Pancreas (tissue), 10 donors: ENCODE measurements at regions not wholly inside any gene's neighbourhood (a gene's known extent, or its start where the extent isn't known, plus 50 kb on each side); places are given as distances from the start of the nearest gene placed in this dataset.

Source experiments
- ATAC-seq, 4 donors: fragments of 200-7000 bp; cut with Tn5 transposase; one replicate each; pipeline versions ENCODE4 v1.8.0 to v1.9.1; 2020; ENCODE audit warnings: mild to moderate bottlenecking in 4 of 4, moderate library complexity in 4 of 4
- DNase-seq, 6 donors: peaks; one replicate each; pipeline ENCODE4 v3.0.0-alpha.2; 2020
- FAIRE-seq: peaks from 2 replicates; lab custom pipeline; 2012; peaks lifted over from hg19 to GRCh38; lab: Jason Lieb, UNC
- H3K27ac ChIP-seq, 4 donors: fragments of 200-600 bp; sonication (generic); 1 replicate in 3 of 4; 2 replicates in 1 of 4; pipeline versions ENCODE4 v1.5.0 to v1.8.0; 2020
- H3K27me3 ChIP-seq, 4 donors: fragments of 200-600 bp; one replicate each; pipeline ENCODE4 v1.8.0; 2021
- H3K36me3 ChIP-seq, 3 donors: fragments of 200-600 bp; sonication (generic) in 1 of 3; one replicate each; pipeline versions ENCODE4 v1.5.0 to v1.8.0; 2020 to 2021
- H3K4me1 ChIP-seq, 3 donors: fragments of 200-600 bp; one replicate each; pipeline ENCODE4 v1.8.0; 2021
- H3K4me3 ChIP-seq, 4 donors: fragments of 200-600 bp; sonication (generic) in 2 of 4; one replicate each; pipeline versions ENCODE4 v1.5.0 to v1.8.0; 2020 to 2021
- H3K9me3 ChIP-seq, 4 donors: fragments of 200-600 bp; one replicate each; pipeline ENCODE4 v1.8.0; 2021
- WGBS, 2 donors: extraction: QIAGEN DNeasy Blood & Tissue Kit; methylation state at CpG; one replicate each; pipeline ENCODE4 v1.1.7; 2013; 5-methylcytosine and 5-hydroxymethylcytosine counted together
- intact Hi-C, 3 donors: fragments of 100-400 bp; cut with DNase I; formaldehyde crosslinking; loops; one replicate each; pipeline versions ENCODE4 v1.11.1 to v1.14.2; 2022
- TF ChIP-seq, protein P1 (sequence below), 4 donors: fragments of 200-600 bp; sonication (generic) in 3 of 4; IDR thresholded peaks; one replicate each; pipeline versions ENCODE4 v1.5.0 to v1.8.0; 2021; ENCODE audit warnings: antibody characterized with exemption in 4 of 4
- donor health status: healthy with polysubstance abuse.
- donor health status: DM: no; HTN: no; CAD: no; lungs with moderate emphysema.
- donor health status: DM: no; HTN: no; CAD: no.
- donor health status: control.
- donor health status: control.
- donor health status: Bipolar disorder and iron deficiency.
- donor health status: DM: yes; HTN: yes; CAD: no.
- donor health status: DM: no; HTN: no; CAD: no.
- donor health status: DM: no; HTN: no; CAD: no.
- donor health status: DM: yes; HTN: yes; CAD: no.

DNA sequence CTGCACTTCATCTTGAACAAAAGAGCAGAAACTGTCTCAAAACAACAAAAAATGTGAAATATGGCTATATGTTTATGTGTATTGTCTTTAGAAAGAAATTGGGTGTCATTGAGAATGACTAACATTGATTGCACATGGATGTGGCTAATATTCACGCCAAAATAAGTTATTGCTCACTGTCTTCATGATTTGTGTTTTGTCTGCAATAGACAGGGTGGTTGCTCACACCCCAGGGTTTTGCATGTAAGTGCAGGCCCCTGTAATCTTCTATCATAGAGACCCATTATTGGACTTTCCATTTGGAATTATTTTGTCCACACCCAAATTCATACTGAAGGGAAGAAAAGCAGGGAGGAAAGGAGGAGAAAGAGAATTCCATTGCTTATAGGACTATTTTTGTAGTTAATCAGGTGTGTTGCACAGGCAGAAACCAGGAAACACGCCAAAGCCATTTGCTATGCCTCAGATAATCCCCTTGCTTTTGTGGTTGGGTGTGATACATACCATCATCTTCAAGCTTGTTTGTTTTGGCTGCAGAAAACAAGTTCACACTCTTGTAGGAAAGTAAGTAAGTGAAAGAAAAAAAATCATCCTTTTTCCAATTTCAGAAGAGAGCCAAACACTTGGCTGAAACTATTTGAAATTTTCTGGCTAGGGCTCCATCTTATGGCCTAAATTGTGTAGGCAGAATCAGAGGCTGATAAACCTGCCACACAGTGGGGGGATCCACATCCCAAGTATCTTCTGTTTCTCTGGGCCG lies 214.1 kb downstream of the COL12A1 start:
- Histone ChIP-seq H3K4me3 (no peak overlapping the region), H3K27ac (no peak overlapping the region), H3K27me3 (no peaks in the 10 kb centered on the region), H3K36me3 (no peaks in the 10 kb centered on the region), H3K4me1 (no peaks in the 10 kb centered on the region), H3K9me3 (no peaks in the 10 kb centered on the region)
- WGBS, 2 donors, result 86 to 95% methylated on average over 3 of the region's 3 CpGs
- no peak for ATAC-seq
- intact Hi-C loops, result no loop called here
- no peak for FAIRE-seq
- TF ChIP-seq, protein P1, sequence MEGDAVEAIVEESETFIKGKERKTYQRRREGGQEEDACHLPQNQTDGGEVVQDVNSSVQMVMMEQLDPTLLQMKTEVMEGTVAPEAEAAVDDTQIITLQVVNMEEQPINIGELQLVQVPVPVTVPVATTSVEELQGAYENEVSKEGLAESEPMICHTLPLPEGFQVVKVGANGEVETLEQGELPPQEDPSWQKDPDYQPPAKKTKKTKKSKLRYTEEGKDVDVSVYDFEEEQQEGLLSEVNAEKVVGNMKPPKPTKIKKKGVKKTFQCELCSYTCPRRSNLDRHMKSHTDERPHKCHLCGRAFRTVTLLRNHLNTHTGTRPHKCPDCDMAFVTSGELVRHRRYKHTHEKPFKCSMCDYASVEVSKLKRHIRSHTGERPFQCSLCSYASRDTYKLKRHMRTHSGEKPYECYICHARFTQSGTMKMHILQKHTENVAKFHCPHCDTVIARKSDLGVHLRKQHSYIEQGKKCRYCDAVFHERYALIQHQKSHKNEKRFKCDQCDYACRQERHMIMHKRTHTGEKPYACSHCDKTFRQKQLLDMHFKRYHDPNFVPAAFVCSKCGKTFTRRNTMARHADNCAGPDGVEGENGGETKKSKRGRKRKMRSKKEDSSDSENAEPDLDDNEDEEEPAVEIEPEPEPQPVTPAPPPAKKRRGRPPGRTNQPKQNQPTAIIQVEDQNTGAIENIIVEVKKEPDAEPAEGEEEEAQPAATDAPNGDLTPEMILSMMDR (IDR thresholded peaks at IDR 0.05), result no peak
- DNase-seq, result no peak

DNA sequence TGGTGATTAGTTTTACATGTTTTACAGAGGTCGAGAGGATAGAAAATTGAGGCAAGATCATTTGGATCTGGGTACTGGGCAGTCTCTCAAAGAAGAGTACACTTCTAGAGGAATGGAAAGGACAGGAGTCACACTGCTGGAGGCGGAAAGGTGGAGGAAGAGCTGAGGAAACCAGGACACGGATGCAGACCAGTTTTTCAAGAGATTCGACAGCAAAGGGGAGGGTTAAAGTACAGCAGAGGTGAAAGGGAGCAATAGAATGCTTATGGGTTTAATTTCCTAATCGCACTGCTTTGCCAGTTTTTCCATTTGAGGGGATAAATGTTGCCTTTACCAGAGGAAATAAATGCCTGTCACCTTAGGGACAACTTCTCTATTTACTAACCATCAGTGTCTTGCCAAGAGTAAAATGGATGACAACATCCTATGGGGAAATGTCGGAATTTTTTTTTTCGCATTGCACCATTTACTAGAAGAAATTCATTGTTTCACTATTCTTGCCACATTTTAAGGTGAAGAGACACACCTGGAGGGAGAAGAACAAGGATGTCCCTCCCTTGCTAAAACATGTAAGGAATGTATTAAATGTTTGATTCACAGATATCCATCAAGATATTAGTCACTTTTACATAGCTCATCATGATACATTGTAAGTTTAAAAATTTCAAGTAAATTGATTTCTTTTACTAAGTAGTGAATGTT lies 226.6 kb downstream of the COL12A1 start:
- H3K27ac ChIP-seq, result no peak overlapping the region
- H3K4me3 ChIP-seq, result no peak overlapping the region
- H3K9me3 ChIP-seq, result no peaks in the 10 kb centered on the region
- H3K27me3 ChIP-seq, result no peaks in the 10 kb centered on the region
- ATAC-seq, result no peak
- TF ChIP-seq, protein P1 (IDR thresholded peaks at IDR 0.05), result no peak
- no peak for DNase-seq
- FAIRE-seq, result no peak
- 76 to 85% methylated on average over 7 of the region's 7 CpGs for WGBS, 2 donors
- H3K36me3 ChIP-seq, result no peaks in the 10 kb centered on the region
- no peaks in the 10 kb centered on the region for H3K4me1 ChIP-seq
- intact Hi-C loops, result no loop called here

DNA sequence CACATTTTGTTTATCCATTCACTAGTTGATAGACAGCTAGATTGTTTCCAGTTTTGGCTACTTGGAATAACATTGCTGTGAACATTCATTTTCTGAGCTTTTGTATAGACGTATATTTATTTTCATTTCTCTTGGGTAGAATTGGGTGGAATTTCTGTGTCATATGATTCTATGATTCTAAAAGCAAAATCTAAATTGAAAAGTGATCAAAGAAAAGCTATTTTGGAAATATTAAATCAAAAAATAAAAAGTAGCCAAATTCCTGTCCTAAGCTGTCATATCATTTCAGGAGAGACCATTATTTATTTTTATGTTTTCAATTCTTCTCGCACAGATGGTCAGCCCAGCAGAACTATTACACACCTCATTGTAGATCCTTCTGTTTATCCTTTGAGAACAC lies 229.2 kb downstream of the COL12A1 start:
- Histone ChIP-seq H3K4me1 (no peaks in the 10 kb centered on the region), H3K27ac (no peak overlapping the region), H3K9me3 (no peaks in the 10 kb centered on the region), H3K4me3 (no peak overlapping the region), H3K27me3 (no peaks in the 10 kb centered on the region), H3K36me3 (no peaks in the 10 kb centered on the region)
- no peak for ATAC-seq
- intact Hi-C loops, result no loop called here
- DNase-seq, result no peak
- 78 to 80% methylated on average over 2 of the region's 2 CpGs for WGBS, 2 donors
- TF ChIP-seq, protein P1 (IDR thresholded peaks at IDR 0.05), result no peak
- FAIRE-seq, result no peak

DNA sequence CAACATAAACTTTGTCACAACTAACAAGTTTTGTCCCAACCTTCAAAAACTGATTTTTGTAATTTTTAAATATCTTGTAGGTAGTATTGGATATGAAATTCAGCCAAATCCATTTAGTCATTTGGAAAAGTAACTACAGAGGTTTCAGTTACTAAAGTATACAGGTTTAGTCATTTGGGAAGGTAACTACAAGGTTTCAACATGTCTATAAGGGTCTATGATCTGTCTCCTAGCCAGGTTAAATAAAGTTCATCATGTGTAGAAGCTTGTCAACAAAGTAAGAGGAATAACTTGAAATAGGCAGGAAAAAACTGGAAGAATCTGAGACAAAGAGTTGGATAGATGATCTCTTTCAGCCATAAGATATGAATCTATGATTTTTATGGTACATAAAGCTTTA lies 229.8 kb downstream of the COL12A1 start:
- Histone ChIP-seq H3K27ac (no peak overlapping the region), H3K27me3 (no peaks in the 10 kb centered on the region), H3K4me1 (no peaks in the 10 kb centered on the region), H3K4me3 (no peak overlapping the region), H3K9me3 (no peaks in the 10 kb centered on the region), H3K36me3 (no peaks in the 10 kb centered on the region)
- ATAC-seq (no peak), FAIRE-seq (no peak), DNase-seq (no peak)
- intact Hi-C loops, result no loop called here
- TF ChIP-seq, protein P1 (IDR thresholded peaks at IDR 0.05), result no peak

DNA sequence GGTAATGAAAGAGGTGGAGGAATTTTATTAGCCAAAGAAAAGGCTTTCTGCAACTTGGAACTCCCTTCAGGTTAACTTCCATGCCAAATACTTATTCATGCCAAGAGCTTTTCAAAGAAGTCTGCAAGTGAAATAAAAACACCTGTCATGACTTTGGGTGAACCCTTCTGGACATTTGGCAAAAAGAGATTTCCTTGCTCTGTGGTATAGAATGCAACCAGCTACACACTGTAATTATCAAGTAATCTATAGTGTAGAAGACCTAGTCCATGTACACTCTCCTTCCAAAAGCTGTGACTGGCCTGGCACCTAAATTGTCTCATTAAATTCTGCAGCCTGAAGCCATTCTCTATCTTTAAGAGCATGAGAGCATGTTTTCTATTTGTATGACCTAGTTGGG lies 232.3 kb downstream of the COL12A1 start:
- no peak for DNase-seq
- H3K4me3 ChIP-seq, result no peak overlapping the region
- H3K27ac ChIP-seq, result no peak overlapping the region
- no peaks in the 10 kb centered on the region for H3K27me3 ChIP-seq
- ATAC-seq, result no peak
- H3K36me3 ChIP-seq, result no peaks in the 10 kb centered on the region
- H3K4me1 ChIP-seq, result peaks cover 0 to 7% (median 0%) of the 10 kb centered on the region in 3 donors
- H3K9me3 ChIP-seq, result no peaks in the 10 kb centered on the region
- intact Hi-C loops, result no loop called here
- TF ChIP-seq, protein P1 (IDR thresholded peaks at IDR 0.05), result no peak
- FAIRE-seq, result no peak
